ENCODE measurements at regions not wholly inside any gene's neighbourhood (a gene's known extent, or its start where the extent isn't known, plus 50 kb on each side); places are given as distances from the start of the nearest gene placed in this dataset.

DNA sequence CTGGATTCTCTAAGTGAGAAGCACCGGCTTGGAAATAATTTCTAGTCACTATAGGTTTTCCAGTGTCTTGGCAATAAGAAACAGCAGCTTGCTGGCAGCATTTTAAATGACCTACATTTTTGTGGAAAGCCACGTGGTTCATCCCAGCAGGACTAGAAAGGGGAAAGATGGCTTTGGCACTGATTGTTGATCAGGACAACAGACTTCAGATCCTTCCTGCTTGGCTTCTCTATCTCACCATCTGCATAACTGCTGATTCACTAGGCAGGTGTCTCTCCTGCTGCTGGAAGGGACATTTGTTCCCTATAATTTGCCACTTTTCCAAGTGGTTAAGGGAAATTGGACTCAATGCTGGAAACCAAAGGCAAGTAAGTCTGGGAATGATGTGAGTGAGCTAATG lies 131.0 kb downstream of the TTC8 start:
- CTCF ChIA-PET = no interaction called here
- DNase-seq (ENCODE audit: extremely low spot score) = no peak
- TF ChIP-seq, protein P1, sequence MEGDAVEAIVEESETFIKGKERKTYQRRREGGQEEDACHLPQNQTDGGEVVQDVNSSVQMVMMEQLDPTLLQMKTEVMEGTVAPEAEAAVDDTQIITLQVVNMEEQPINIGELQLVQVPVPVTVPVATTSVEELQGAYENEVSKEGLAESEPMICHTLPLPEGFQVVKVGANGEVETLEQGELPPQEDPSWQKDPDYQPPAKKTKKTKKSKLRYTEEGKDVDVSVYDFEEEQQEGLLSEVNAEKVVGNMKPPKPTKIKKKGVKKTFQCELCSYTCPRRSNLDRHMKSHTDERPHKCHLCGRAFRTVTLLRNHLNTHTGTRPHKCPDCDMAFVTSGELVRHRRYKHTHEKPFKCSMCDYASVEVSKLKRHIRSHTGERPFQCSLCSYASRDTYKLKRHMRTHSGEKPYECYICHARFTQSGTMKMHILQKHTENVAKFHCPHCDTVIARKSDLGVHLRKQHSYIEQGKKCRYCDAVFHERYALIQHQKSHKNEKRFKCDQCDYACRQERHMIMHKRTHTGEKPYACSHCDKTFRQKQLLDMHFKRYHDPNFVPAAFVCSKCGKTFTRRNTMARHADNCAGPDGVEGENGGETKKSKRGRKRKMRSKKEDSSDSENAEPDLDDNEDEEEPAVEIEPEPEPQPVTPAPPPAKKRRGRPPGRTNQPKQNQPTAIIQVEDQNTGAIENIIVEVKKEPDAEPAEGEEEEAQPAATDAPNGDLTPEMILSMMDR (IDR thresholded peaks at IDR 0.05; ENCODE audit: control extremely low read depth, extremely low read depth, low read depth, missing control alignments) = no peak
- POLR2A ChIA-PET = no interaction called here

DNA sequence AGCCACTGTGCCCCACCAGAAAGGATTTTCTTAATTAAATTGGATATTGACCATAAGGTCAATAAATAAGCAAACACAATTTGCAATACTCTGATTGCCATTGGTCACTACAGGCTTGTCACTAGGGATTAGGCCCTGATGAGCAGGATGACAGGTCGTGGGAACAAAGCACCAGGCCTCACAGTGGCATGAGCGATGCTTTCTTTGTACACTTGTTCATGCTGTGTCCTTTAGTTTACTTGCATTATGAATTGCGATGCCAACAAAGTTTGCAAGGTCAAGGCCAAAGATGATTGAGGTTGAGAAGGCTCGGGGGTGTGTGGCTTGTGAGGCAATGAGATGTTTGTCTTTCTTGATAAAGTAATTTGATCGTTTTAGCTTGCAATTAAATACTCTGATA lies 136.0 kb downstream of the TTC8 start:
- POLR2A ChIA-PET = no interaction called here

DNA sequence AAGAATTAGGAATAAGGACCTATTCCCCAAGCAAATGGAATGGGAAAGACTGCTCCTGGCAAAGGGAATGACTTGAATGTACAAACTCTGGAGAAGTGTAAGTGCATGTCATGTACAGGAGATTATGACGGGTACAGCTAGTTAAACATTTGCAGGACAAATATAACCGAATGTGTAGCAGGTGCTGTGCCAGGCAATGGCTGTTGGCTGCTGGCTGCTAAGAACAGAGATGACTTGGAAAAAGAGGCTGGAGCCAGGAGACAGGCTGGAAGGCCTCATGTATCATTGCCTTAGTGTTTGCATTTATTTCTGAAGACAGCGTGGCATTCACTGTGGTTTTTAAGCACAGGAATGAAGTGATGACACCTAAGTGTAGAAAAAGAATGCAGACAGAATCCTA lies 136.8 kb downstream of the TTC8 start:
- no peak for DNase-seq (ENCODE audit: extremely low spot score)
- ChIA-PET CTCF (interaction anchor here (1.0 kb wide), 1 partner anchor 67 kb away, joined by 3 read pairs; no protein-coding TSS in a partner anchor), POLR2A (no interaction called here)
- TF ChIP-seq, protein P1 (IDR thresholded peaks at IDR 0.05; ENCODE audit: control extremely low read depth, extremely low read depth, low read depth, missing control alignments) = no peak

More for the DNA sequence above, 136.0 kb downstream of the TTC8 start:
- TF ChIP-seq, protein P1 (IDR thresholded peaks at IDR 0.05; ENCODE audit: control extremely low read depth, extremely low read depth, low read depth, missing control alignments) = no peak
- no peak for DNase-seq (ENCODE audit: extremely low spot score)
- CTCF ChIA-PET = interaction anchor here (1.0 kb wide), 1 partner anchor 68 kb away, joined by 3 read pairs; no protein-coding TSS in a partner anchor

DNA sequence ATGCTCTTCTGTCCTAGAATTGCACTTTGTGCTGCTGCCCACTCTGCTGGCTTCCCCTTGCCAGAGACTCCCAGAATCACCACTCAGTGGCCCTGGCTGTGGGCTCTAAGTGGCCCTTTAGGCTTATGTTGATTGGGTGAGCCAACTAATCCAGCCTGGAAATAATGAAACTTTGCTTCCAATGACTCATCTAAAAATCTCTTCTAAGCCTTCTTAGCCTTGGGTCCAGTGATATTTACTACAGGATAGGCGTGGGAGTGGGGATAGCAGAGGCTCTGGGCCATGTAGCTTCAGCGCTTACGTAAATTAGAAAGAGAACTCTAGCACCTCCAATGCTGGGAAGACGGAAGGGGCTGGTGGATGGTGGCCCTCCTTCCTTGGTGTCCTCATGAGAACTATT lies 137.9 kb downstream of the TTC8 start:
- CTCF ChIA-PET = interaction anchor here (0.9 kb wide), 1 partner anchor 22 kb away, joined by 3 read pairs; no protein-coding TSS in a partner anchor
- POLR2A ChIA-PET = no interaction called here
- no peak for DNase-seq (ENCODE audit: extremely low spot score)
- TF ChIP-seq, protein P1 (IDR thresholded peaks at IDR 0.05; ENCODE audit: control extremely low read depth, extremely low read depth, low read depth, missing control alignments) = no peak

DNA sequence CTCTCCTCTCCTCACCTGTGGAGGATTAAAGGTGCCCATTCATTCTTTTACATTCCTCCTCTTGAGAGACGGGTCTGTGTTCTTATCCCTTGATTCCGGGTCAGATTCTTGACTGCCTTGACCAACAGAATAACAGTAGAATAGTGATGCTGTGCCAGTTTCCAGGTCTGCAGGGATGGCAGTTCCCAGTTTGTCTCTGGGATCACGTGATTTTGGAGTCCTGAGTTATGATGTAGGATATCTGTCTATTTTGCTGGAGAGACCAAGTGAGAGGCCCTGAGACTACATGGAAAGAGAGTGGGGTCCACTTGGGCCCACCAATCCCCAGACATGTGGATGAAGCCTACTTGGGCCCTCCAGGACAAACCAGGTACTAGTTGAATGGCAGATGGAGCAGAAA lies 142.8 kb downstream of the TTC8 start:
- ChIA-PET POLR2A (no interaction called here), CTCF (no interaction called here)
- DNase-seq (ENCODE audit: extremely low spot score) = no peak
- TF ChIP-seq, protein P1 (IDR thresholded peaks at IDR 0.05; ENCODE audit: control extremely low read depth, extremely low read depth, low read depth, missing control alignments) = no peak

DNA sequence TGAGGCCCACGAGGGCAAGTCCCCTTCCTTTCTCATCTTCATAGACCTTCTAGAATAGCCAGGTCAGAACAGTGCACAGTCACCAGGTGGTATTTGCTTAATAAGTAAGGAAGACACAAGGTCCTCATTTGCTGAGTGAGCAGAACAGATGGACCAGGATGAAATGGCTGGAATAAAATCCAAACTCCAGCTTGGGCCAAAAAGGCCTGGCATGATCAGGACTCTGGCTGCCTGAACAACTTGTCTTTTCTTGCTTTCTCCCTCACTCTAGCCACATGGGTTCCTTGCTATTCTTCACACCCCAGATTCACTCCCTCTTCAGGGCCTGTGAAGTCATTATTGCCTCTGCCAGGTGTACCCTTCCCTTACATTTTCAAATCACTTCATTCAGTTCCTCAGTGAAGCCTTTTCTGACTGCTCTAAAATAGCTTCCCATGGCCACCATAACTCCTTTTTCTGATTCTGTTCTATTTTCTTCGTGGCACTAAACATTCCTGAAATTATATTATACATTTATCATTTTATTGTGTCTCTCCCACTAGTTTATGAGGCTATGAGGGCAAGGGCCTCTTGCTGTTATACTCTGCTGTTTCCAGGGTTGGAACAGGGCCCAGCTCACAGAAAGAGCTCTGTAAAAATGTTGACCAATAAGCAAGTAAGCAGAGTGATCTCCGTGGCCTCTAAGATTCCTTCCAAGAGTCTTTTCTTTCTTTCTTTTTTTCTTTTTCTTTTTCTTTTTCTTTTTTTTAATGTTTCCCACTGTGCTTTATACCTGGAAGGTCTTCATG lies 150.8 kb downstream of the TTC8 start:
- CTCF ChIA-PET = no interaction called here
- TF ChIP-seq, protein P1 (IDR thresholded peaks at IDR 0.05; ENCODE audit: control extremely low read depth, extremely low read depth, low read depth, missing control alignments) = no peak
- POLR2A ChIA-PET = no interaction called here
- DNase-seq (ENCODE audit: extremely low spot score) = no peak
